Astrocyte (in vitro differentiated cells and primary cell): ENCODE measurements at regions not wholly inside any gene's neighbourhood (a gene's known extent, or its start where the extent isn't known, plus 50 kb on each side); places are given as distances from the start of the nearest gene placed in this dataset.

Experiments used
- DNase-seq: peaks from one replicate; pipeline ENCODE4 v3.0.0-alpha.2; 2010; ENCODE audit warnings: low read depth
- FAIRE-seq: peaks from 2 replicates; lab custom pipeline; 2011; peaks lifted over from hg19 to GRCh38; lab: Jason Lieb, UNC
- H2AFZ ChIP-seq: 2 replicates; pipeline ENCODE4 v1.6.0; 2012; ENCODE audit warnings: low read depth, low read length, inconsistent platforms
- H3K27ac ChIP-seq: 2 replicates; pipeline ENCODE4 v1.5.1; 2011; ENCODE audit warnings: low read depth, low read length, inconsistent platforms
- H3K27me3 ChIP-seq: 2 replicates; pipeline ENCODE4 v1.6.0; 2011; ENCODE audit warnings: low read length, inconsistent platforms; ENCODE audit not compliant: insufficient read depth
- H3K36me3 ChIP-seq: 2 replicates; pipeline ENCODE4 v1.5.1; 2011; ENCODE audit warnings: low read length, inconsistent platforms; ENCODE audit not compliant: insufficient read depth
- H3K4me1 ChIP-seq: 2 replicates; pipeline ENCODE4 v1.5.1; 2011; ENCODE audit warnings: low read length, inconsistent platforms; ENCODE audit not compliant: insufficient read depth
- H3K4me2 ChIP-seq: 2 replicates; pipeline ENCODE4 v1.6.0; 2012; ENCODE audit warnings: low read length, inconsistent platforms
- H3K4me3 ChIP-seq: 2 replicates; pipeline ENCODE4 v1.5.1; 2011; ENCODE audit warnings: low read depth, mild to moderate bottlenecking, low read length, inconsistent platforms; ENCODE audit not compliant: insufficient read depth
- H3K79me2 ChIP-seq: 2 replicates; pipeline ENCODE4 v1.6.0; 2012; ENCODE audit warnings: mild to moderate bottlenecking, low read length, inconsistent platforms; ENCODE audit not compliant: insufficient read depth
- H3K9ac ChIP-seq: 2 replicates; pipeline ENCODE4 v1.6.0; 2012; ENCODE audit warnings: mild to moderate bottlenecking, low read length, inconsistent platforms
- H3K9me3 ChIP-seq: 2 replicates; pipeline ENCODE4 v1.5.1; 2012; ENCODE audit warnings: low read depth, mild to moderate bottlenecking, low read length, inconsistent platforms; ENCODE audit not compliant: insufficient read depth
- H4K20me1 ChIP-seq: 2 replicates; pipeline ENCODE4 v1.6.0; 2012; ENCODE audit warnings: low read length, inconsistent platforms; ENCODE audit not compliant: insufficient read depth
- H3K27ac Mint-ChIP-seq: one replicate; pipeline ENCODE4 v1.8.0; 2021; ENCODE audit warnings: mild to moderate bottlenecking, mixed read lengths; ENCODE audit not compliant: unreplicated experiment
- H3K27me3 Mint-ChIP-seq: one replicate; pipeline ENCODE4 v1.8.0; 2021; ENCODE audit warnings: low read depth, mixed read lengths; ENCODE audit not compliant: unreplicated experiment
- H3K36me3 Mint-ChIP-seq: one replicate; pipeline ENCODE4 v1.8.0; 2021; ENCODE audit warnings: low read depth, mixed read lengths; ENCODE audit not compliant: unreplicated experiment
- H3K4me1 Mint-ChIP-seq: one replicate; pipeline ENCODE4 v1.8.0; 2021; ENCODE audit warnings: low read depth, mixed read lengths; ENCODE audit not compliant: unreplicated experiment
- H3K4me3 Mint-ChIP-seq: one replicate; pipeline ENCODE4 v1.8.0; 2021; ENCODE audit warnings: mild to moderate bottlenecking, moderate library complexity, mixed read lengths; ENCODE audit not compliant: unreplicated experiment
- H3K9me3 Mint-ChIP-seq: one replicate; pipeline ENCODE4 v1.8.0; 2021; ENCODE audit warnings: mild to moderate bottlenecking, mixed read lengths; ENCODE audit not compliant: unreplicated experiment
- CTCF ChIP-seq: IDR thresholded peaks from 2 replicates; pipeline ENCODE4 v1.5.1; 2011; ENCODE audit warnings: low read depth, mild to moderate bottlenecking, inconsistent platforms, low read length, moderate library complexity; ENCODE audit not compliant: insufficient read depth
- EZH2 ChIP-seq: IDR thresholded peaks from 2 replicates; pipeline ENCODE4 v1.6.1; 2012; ENCODE audit warnings: mild to moderate bottlenecking, low read length, inconsistent platforms; ENCODE audit not compliant: insufficient read depth

GRCh38 chr5:3157214-3157613 lies 405.7 kb upstream of the IRX2 start:
- Histone ChIP-seq H3K27me3 (no peaks in the 10 kb centered on the region), H3K79me2 (no peaks in the 10 kb centered on the region), H4K20me1 (no peaks in the 10 kb centered on the region), H3K4me1 (no peaks in the 10 kb centered on the region), H3K4me2 (no peak overlapping the region), H3K9ac (no peak overlapping the region), H2AFZ (no peak overlapping the region), H3K9me3 (peaks cover 3% of the 10 kb centered on the region), H3K4me3 (no peak overlapping the region), H3K36me3 (no peaks in the 10 kb centered on the region), H3K27ac (no peak overlapping the region)
- H3K9me3 Mint-ChIP-seq, result no peaks in the 10 kb centered on the region
- no peak for DNase-seq
- no peak for FAIRE-seq
- H3K27me3 Mint-ChIP-seq, result peaks cover 9% of the 10 kb centered on the region
- TF ChIP-seq CTCF, result no peak
- no peak for TF ChIP-seq EZH2
- peaks cover 32% of the 10 kb centered on the region for H3K4me1 Mint-ChIP-seq
- no peaks in the 10 kb centered on the region for H3K36me3 Mint-ChIP-seq
- no peak overlapping the region for H3K27ac Mint-ChIP-seq
- no peak overlapping the region for H3K4me3 Mint-ChIP-seq

- H3K4me1 Mint-ChIP-seq, result peaks cover 31% of the 10 kb centered on the region
- TF ChIP-seq CTCF, result no peak
- no peak for TF ChIP-seq EZH2
- Histone ChIP-seq H3K4me1 (no peaks in the 10 kb centered on the region), H3K27ac (no peak overlapping the region), H3K27me3 (no peaks in the 10 kb centered on the region), H3K36me3 (no peaks in the 10 kb centered on the region), H3K4me3 (no peak overlapping the region), H3K79me2 (no peaks in the 10 kb centered on the region), H3K9ac (no peak overlapping the region), H2AFZ (no peak overlapping the region), H3K4me2 (no peak overlapping the region), H4K20me1 (no peaks in the 10 kb centered on the region), H3K9me3 (peaks cover 3% of the 10 kb centered on the region)
- no peak overlapping the region for H3K27ac Mint-ChIP-seq
- DNase-seq (no peak), FAIRE-seq (no peak)
- no peaks in the 10 kb centered on the region for H3K36me3 Mint-ChIP-seq
- H3K4me3 Mint-ChIP-seq, result no peak overlapping the region
- peaks cover 2% of the 10 kb centered on the region for H3K27me3 Mint-ChIP-seq
- no peaks in the 10 kb centered on the region for H3K9me3 Mint-ChIP-seq
Measured at GRCh38 chr5:3155717-3156116, 404.2 kb upstream of the IRX2 start.

GRCh38 chr5:3155046-3155445 lies 403.6 kb upstream of the IRX2 start:
- Histone ChIP-seq H3K4me1 (no peaks in the 10 kb centered on the region), H3K4me3 (no peak overlapping the region), H3K27ac (no peak overlapping the region), H4K20me1 (no peaks in the 10 kb centered on the region), H3K9ac (no peak overlapping the region), H2AFZ (peak overlapping the region; percentile 34), H3K27me3 (no peaks in the 10 kb centered on the region), H3K4me2 (no peak overlapping the region), H3K9me3 (peaks cover 3% of the 10 kb centered on the region), H3K79me2 (no peaks in the 10 kb centered on the region), H3K36me3 (no peaks in the 10 kb centered on the region)
- peaks cover 6% of the 10 kb centered on the region for H3K27me3 Mint-ChIP-seq
- no peak for DNase-seq
- H3K4me3 Mint-ChIP-seq, result no peak overlapping the region
- TF ChIP-seq EZH2, result no peak
- TF ChIP-seq CTCF, result no peak
- no peaks in the 10 kb centered on the region for H3K36me3 Mint-ChIP-seq
- H3K27ac Mint-ChIP-seq, result peak overlapping the region; percentile 36
- H3K4me1 Mint-ChIP-seq, result peaks cover 28% of the 10 kb centered on the region
- H3K9me3 Mint-ChIP-seq, result no peaks in the 10 kb centered on the region
- no peak for FAIRE-seq
